ENCODE measurements at regions not wholly inside any gene's neighbourhood (a gene's known extent, or its start where the extent isn't known, plus 50 kb on each side); places are given as distances from the start of the nearest gene placed in this dataset.

- TF ChIP-seq ESRRG (CRISPR knock-in tag; IDR thresholded peaks at IDR 0.05) (no peak), ARNTL (CRISPR knock-in tag; IDR thresholded peaks at IDR 0.05; ENCODE audit: borderline replicate concordance, low read depth) (no peak), GLIS3 (CRISPR knock-in tag; IDR thresholded peaks at IDR 0.05) (no peak)
Observed at GRCh38 chr6:47169785-47170616, 127.9 kb upstream of the ADGRF1 start (continued).

DNA sequence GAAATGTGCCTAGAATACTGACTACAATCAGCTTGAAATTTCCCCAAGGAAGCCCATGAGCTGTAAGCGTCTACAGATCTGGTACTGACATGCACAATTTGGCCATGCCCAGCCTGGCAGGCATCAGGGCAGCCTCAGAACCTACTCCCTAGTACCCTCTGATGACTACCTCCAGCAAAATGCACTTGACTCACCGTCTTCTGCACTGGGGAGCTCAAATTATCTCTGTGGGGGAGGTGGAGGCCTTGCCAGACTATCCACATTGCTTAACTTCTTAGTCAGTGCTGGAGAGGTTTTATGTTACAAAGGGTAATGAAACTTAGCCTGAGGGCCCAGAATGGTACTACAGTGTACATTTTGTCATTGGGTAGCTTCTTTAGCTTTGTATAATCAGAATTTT is 126.0 kb upstream of the ADGRF1 start:
- TF ChIP-seq, protein P1, sequence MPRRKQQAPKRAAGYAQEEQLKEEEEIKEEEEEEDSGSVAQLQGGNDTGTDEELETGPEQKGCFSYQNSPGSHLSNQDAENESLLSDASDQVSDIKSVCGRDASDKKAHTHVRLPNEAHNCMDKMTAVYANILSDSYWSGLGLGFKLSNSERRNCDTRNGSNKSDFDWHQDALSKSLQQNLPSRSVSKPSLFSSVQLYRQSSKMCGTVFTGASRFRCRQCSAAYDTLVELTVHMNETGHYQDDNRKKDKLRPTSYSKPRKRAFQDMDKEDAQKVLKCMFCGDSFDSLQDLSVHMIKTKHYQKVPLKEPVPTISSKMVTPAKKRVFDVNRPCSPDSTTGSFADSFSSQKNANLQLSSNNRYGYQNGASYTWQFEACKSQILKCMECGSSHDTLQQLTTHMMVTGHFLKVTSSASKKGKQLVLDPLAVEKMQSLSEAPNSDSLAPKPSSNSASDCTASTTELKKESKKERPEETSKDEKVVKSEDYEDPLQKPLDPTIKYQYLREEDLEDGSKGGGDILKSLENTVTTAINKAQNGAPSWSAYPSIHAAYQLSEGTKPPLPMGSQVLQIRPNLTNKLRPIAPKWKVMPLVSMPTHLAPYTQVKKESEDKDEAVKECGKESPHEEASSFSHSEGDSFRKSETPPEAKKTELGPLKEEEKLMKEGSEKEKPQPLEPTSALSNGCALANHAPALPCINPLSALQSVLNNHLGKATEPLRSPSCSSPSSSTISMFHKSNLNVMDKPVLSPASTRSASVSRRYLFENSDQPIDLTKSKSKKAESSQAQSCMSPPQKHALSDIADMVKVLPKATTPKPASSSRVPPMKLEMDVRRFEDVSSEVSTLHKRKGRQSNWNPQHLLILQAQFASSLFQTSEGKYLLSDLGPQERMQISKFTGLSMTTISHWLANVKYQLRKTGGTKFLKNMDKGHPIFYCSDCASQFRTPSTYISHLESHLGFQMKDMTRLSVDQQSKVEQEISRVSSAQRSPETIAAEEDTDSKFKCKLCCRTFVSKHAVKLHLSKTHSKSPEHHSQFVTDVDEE (CRISPR knock-in tag; IDR thresholded peaks at IDR 0.05), result no peak
- TF ChIP-seq ZFP30 (CRISPR knock-in tag; IDR thresholded peaks at IDR 0.05) (no peak), RARB (CRISPR knock-in tag; IDR thresholded peaks at IDR 0.05) (no peak), PATZ1 (CRISPR knock-in tag; IDR thresholded peaks at IDR 0.05; ENCODE audit: borderline replicate concordance) (no peak; the same call in 1 of the 2 replicates), ZNF70 (CRISPR knock-in tag; IDR thresholded peaks at IDR 0.05) (no peak), CSRNP3 (CRISPR knock-in tag; IDR thresholded peaks at IDR 0.05) (no peak), ZFP3 (CRISPR knock-in tag; IDR thresholded peaks at IDR 0.05) (no peak)
- TF ChIP-seq, protein P2, sequence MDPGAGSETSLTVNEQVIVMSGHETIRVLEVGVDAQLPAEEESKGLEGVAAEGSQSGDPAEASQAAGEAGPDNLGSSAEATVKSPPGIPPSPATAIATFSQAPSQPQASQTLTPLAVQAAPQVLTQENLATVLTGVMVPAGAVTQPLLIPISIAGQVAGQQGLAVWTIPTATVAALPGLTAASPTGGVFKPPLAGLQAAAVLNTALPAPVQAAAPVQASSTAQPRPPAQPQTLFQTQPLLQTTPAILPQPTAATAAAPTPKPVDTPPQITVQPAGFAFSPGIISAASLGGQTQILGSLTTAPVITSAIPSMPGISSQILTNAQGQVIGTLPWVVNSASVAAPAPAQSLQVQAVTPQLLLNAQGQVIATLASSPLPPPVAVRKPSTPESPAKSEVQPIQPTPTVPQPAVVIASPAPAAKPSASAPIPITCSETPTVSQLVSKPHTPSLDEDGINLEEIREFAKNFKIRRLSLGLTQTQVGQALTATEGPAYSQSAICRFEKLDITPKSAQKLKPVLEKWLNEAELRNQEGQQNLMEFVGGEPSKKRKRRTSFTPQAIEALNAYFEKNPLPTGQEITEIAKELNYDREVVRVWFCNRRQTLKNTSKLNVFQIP (CRISPR knock-in tag; IDR thresholded peaks at IDR 0.05; ENCODE audit: borderline replicate concordance, low read depth), result no peak
- peak; percentile 99 for ATAC-seq

GRCh38 chr6:47165918-47166317 is 123.8 kb upstream of the ADGRF1 start:
- ATAC-seq, result no peak

More at GRCh38 chr6:47165918-47166317, 123.8 kb upstream of the ADGRF1 start:
- TF ChIP-seq GLIS3 (CRISPR knock-in tag; IDR thresholded peaks at IDR 0.05), result no peak
- TF ChIP-seq ZFP30 (CRISPR knock-in tag; IDR thresholded peaks at IDR 0.05), result no peak
- no peak for TF ChIP-seq ZNF70 (CRISPR knock-in tag; IDR thresholded peaks at IDR 0.05)
- no peak for TF ChIP-seq RARB (CRISPR knock-in tag; IDR thresholded peaks at IDR 0.05)
- no peak for TF ChIP-seq CSRNP3 (CRISPR knock-in tag; IDR thresholded peaks at IDR 0.05)
- TF ChIP-seq ZNF8 (CRISPR knock-in tag; IDR thresholded peaks at IDR 0.05), result no peak
- TF ChIP-seq ISL1 (CRISPR knock-in tag; IDR thresholded peaks at IDR 0.05), result no peak
- no peak for TF ChIP-seq ZNF565 (CRISPR knock-in tag; conservative IDR thresholded peaks at IDR 0.05; ENCODE audit: low read depth)
- TF ChIP-seq PATZ1 (CRISPR knock-in tag; IDR thresholded peaks at IDR 0.05; ENCODE audit: borderline replicate concordance), result no peak
- no peak for TF ChIP-seq PPARA (CRISPR knock-in tag; IDR thresholded peaks at IDR 0.05; ENCODE audit: borderline replicate concordance)
- TF ChIP-seq BACH2 (CRISPR knock-in tag; IDR thresholded peaks at IDR 0.05; ENCODE audit: borderline replicate concordance), result no peak
- no peak for TF ChIP-seq OSR1 (CRISPR knock-in tag; IDR thresholded peaks at IDR 0.05)
- TF ChIP-seq, protein P2 (CRISPR knock-in tag; IDR thresholded peaks at IDR 0.05; ENCODE audit: borderline replicate concordance, low read depth), result no peak

All from SK-N-SH treated with all-trans-retinoic acid at 6 μM for 48 hours (cell line).